Endothelial cell of umbilical vein (primary cell): ENCODE measurements at regions not wholly inside any gene's neighbourhood (a gene's known extent, or its start where the extent isn't known, plus 50 kb on each side); places are given as distances from the start of the nearest gene placed in this dataset.

Source experiments
- BruUV-seq: library from RNA; stranded (reverse); fragments of 400-500 nt; replicated peaks from 2 replicates; lab custom pipeline; 2021; lab: Mats Ljungman, UMichigan
- CTCF ChIA-PET: fragments of 300-600, 350-600 bp; sonication (Branson Sonifier 250); formaldehyde crosslinking; loops from one replicate; lab custom pipeline; 2021; ENCODE audit warnings: antibody characterized with exemption, inconsistent platforms; lab: Charles Lee
- POLR2A ChIA-PET: fragments of 300-600, 350-600 bp; sonication (Branson Sonifier 250); formaldehyde crosslinking; loops from one replicate; lab custom pipeline; 2021; ENCODE audit warnings: antibody characterized with exemption, inconsistent platforms; lab: Charles Lee
- DNase-seq: peaks from one replicate; pipeline ENCODE4 v3.0.0-alpha.2; 2011; ENCODE audit warnings: low read depth, low spot score
- FAIRE-seq: peaks from 2 replicates; lab custom pipeline; 2011; peaks lifted over from hg19 to GRCh38; lab: Jason Lieb, UNC
- H2AFZ ChIP-seq: 2 replicates; pipeline ENCODE4 v1.6.0; 2012; ENCODE audit warnings: low read depth, low read length, control low read depth, inconsistent platforms
- H3K27ac ChIP-seq: 2 replicates; pipeline ENCODE4 v1.5.1; 2011; ENCODE audit warnings: low read depth, mild to moderate bottlenecking, control low read depth, low read length, moderate library complexity; ENCODE audit not compliant: insufficient read depth
- H3K27me3 ChIP-seq, 2 experiments: 2 replicates each; pipeline versions ENCODE4 v1.6.0 to v1.6.1; 2011; ENCODE audit warnings: low read length in 2 of 2, mixed read lengths in 1 of 2; ENCODE audit not compliant: control insufficient read depth in 2 of 2, insufficient read depth in 2 of 2
- H3K36me3 ChIP-seq, 2 experiments: 2 replicates in 1 of 2; 3 replicates in 1 of 2; pipeline ENCODE4 v1.5.1; 2011; ENCODE audit warnings: low read length in 2 of 2, mild to moderate bottlenecking in 1 of 2, moderate library complexity in 1 of 2; ENCODE audit not compliant: control insufficient read depth in 2 of 2, insufficient read depth in 2 of 2; ENCODE audit errors: extremely low read depth in 1 of 2
- H3K4me1 ChIP-seq: 3 replicates; pipeline ENCODE4 v1.5.1; 2011; ENCODE audit warnings: mild to moderate bottlenecking, low read length; ENCODE audit not compliant: control insufficient read depth, insufficient read depth; ENCODE audit errors: extremely low read depth
- H3K4me2 ChIP-seq: 2 replicates; pipeline ENCODE4 v1.6.1; 2011; ENCODE audit warnings: low read length, control low read depth, mixed read lengths; ENCODE audit not compliant: insufficient read depth
- H3K4me3 ChIP-seq, 3 experiments: fragments of 200-600 bp in 1 of 3; sonication (generic), shearing (Covaris generic) in 1 of 3; replicated peaks in 1 of 3; 2 replicates each; pipeline ENCODE4 v1.5.1; 2011 to 2016; ENCODE audit warnings: control low read depth in 3 of 3, low read length in 3 of 3, mild to moderate bottlenecking in 2 of 3, inconsistent platforms in 1 of 3, low read depth in 1 of 3, moderate library complexity in 1 of 3; ENCODE audit not compliant: insufficient read depth in 1 of 3
- H3K79me2 ChIP-seq: 2 replicates; pipeline ENCODE4 v1.6.0; 2012; ENCODE audit warnings: low read length, inconsistent platforms; ENCODE audit not compliant: control insufficient read depth, insufficient read depth
- H3K9ac ChIP-seq: replicated peaks from 2 replicates; pipeline ENCODE3; 2011; ENCODE audit warnings: low read length, control low read depth; ENCODE audit not compliant: insufficient read depth; ENCODE audit errors: extremely low read depth
- H3K9me1 ChIP-seq: replicated peaks from 3 replicates; pipeline ENCODE4 v1.6.0; 2011; ENCODE audit warnings: mild to moderate bottlenecking, low read length; ENCODE audit not compliant: control insufficient read depth, insufficient read depth; ENCODE audit errors: extremely low read depth
- H3K9me3 ChIP-seq: replicated peaks from 2 replicates; pipeline ENCODE4 v1.5.1; 2012; ENCODE audit warnings: low read length, inconsistent platforms; ENCODE audit not compliant: control insufficient read depth, insufficient read depth
- H4K20me1 ChIP-seq: replicated peaks from 2 replicates; pipeline ENCODE3; 2011; ENCODE audit warnings: mild to moderate bottlenecking, low read length; ENCODE audit not compliant: control insufficient read depth, insufficient read depth; ENCODE audit errors: extremely low read depth
- CTCF ChIP-seq, 2 donors: IDR thresholded peaks; 1 replicate in 1 of 2; 2 replicates in 1 of 2; pipeline ENCODE4 v1.5.1; 2011; ENCODE audit warnings: low read length in 2 of 2, mild to moderate bottlenecking in 2 of 2, moderate library complexity in 2 of 2, control low read depth in 1 of 2, inconsistent platforms in 1 of 2, low read depth in 1 of 2; ENCODE audit not compliant: insufficient read depth in 1 of 2; ENCODE audit errors: extremely low read depth in 1 of 2
- EZH2 ChIP-seq: IDR thresholded peaks from 2 replicates; pipeline ENCODE4 v1.6.1; 2012; ENCODE audit warnings: borderline replicate concordance, low read depth, mild to moderate bottlenecking, moderate library complexity, low read length, inconsistent platforms; ENCODE audit not compliant: severe bottlenecking
- FOS ChIP-seq: IDR thresholded peaks from 2 replicates; pipeline ENCODE4 v1.6.1; 2011; ENCODE audit warnings: mild to moderate bottlenecking, low read length, moderate library complexity, borderline replicate concordance; ENCODE audit not compliant: insufficient read depth
- GATA2 ChIP-seq: IDR thresholded peaks from 2 replicates; pipeline ENCODE4 v1.7.0; 2011; ENCODE audit warnings: low read depth, mild to moderate bottlenecking, moderate library complexity, mixed read lengths, low read length; ENCODE audit not compliant: insufficient read length, insufficient read depth
- JUN ChIP-seq: IDR thresholded peaks from 2 replicates; pipeline ENCODE4 v1.6.1; 2011; ENCODE audit warnings: borderline replicate concordance, low read depth; ENCODE audit not compliant: insufficient read length, insufficient read depth
- MAX ChIP-seq: IDR thresholded peaks from 2 replicates; pipeline ENCODE4 v1.6.1; 2011; ENCODE audit not compliant: insufficient read depth, insufficient read length
- MYC ChIP-seq: IDR thresholded peaks from one replicate; pipeline ENCODE4 v1.6.1; 2011; ENCODE audit warnings: mild to moderate bottlenecking, low read depth, low read length
- POLR2A ChIP-seq: IDR thresholded peaks from 2 replicates; pipeline ENCODE4 v1.6.1; 2012; ENCODE audit warnings: low read depth, mild to moderate bottlenecking, control low read depth, low read length
- POLR2AphosphoS5 ChIP-seq: IDR thresholded peaks from 2 replicates; pipeline ENCODE4 v1.6.1; 2012; ENCODE audit warnings: low read depth, mild to moderate bottlenecking, control low read depth, low read length, moderate library complexity; ENCODE audit not compliant: insufficient read depth
- dilution Hi-C: fragments of 300-500 bp; cut with MboI; formaldehyde crosslinking; loops from one replicate; pipeline ENCODE4 v1.15.0; 2019; ENCODE audit warnings: low sequenced_read_pairs; ENCODE audit not compliant: extremely low pct_ligation_motif_present
- intact Hi-C: fragments of 100-400 bp; cut with micrococcal nuclease; formaldehyde crosslinking; loops from one replicate; pipeline ENCODE4 v1.10.0; 2022

GRCh38 chr4:116413222-116413621 is 672.2 kb downstream of the TRAM1L1 start:
- FAIRE-seq: no peak

More at GRCh38 chr4:116413222-116413621, 672.2 kb downstream of the TRAM1L1 start:
- TF ChIP-seq CTCF (IDR thresholded peaks at IDR 0.05; ENCODE audit: extremely low read depth in 1 of 2, insufficient read depth in 1 of 2, low read depth in 1 of 2, low read length in 2 of 2): no peak
- no peak for TF ChIP-seq MYC
- no peak for TF ChIP-seq POLR2AphosphoS5
- TF ChIP-seq GATA2: no peak
- TF ChIP-seq POLR2A: no peak
- no peak for TF ChIP-seq JUN
- no peak for TF ChIP-seq EZH2
- TF ChIP-seq FOS: no peak
- TF ChIP-seq MAX: no peak
- Histone ChIP-seq H2AFZ (no peak overlapping the region), H3K79me2 (no peaks in the 10 kb centered on the region), H3K4me1 (no peaks in the 10 kb centered on the region), H3K36me3 (no peaks in the 10 kb centered on the region), H3K4me2 (no peak overlapping the region), H3K27ac (no peak overlapping the region), H4K20me1 (no peaks in the 10 kb centered on the region), H3K9me1 (no peaks in the 10 kb centered on the region), H3K4me3 (no peak overlapping the region), H3K9me3 (no peaks in the 10 kb centered on the region), H3K27me3 (no peaks in the 10 kb centered on the region), H3K9ac (no peak overlapping the region)
- dilution Hi-C loops: no loop called here
- intact Hi-C loops: no loop called here
- BruUV-seq: no TSS peak
- CTCF ChIA-PET: interaction anchor here (1.5 kb wide), 1 partner anchor 55 kb away, joined by 3 read pairs; no protein-coding TSS in a partner anchor
- no peak for DNase-seq
- POLR2A ChIA-PET: no interaction called here
